Ishikawa (cell line): ENCODE measurements at regions not wholly inside any gene's neighbourhood (a gene's known extent, or its start where the extent isn't known, plus 50 kb on each side); places are given as distances from the start of the nearest gene placed in this dataset.

Experiments used
- CEBPB ChIP-seq: IDR thresholded peaks from 2 replicates; pipeline ENCODE4 v1.6.1; 2012
- RAD21 ChIP-seq: IDR thresholded peaks from 2 replicates; pipeline ENCODE4 v1.6.1; 2012; ENCODE audit warnings: low read depth
- TAF1 ChIP-seq: IDR thresholded peaks from 2 replicates; pipeline ENCODE4 v1.6.1; 2012; ENCODE audit warnings: low read depth, mild to moderate bottlenecking
- YY1 ChIP-seq: IDR thresholded peaks from 2 replicates; pipeline ENCODE4 v1.6.1; 2012; ENCODE audit warnings: low read depth
- TF ChIP-seq, protein P1 (sequence below): IDR thresholded peaks from 2 replicates; pipeline ENCODE4 v1.6.1; 2012

DNA sequence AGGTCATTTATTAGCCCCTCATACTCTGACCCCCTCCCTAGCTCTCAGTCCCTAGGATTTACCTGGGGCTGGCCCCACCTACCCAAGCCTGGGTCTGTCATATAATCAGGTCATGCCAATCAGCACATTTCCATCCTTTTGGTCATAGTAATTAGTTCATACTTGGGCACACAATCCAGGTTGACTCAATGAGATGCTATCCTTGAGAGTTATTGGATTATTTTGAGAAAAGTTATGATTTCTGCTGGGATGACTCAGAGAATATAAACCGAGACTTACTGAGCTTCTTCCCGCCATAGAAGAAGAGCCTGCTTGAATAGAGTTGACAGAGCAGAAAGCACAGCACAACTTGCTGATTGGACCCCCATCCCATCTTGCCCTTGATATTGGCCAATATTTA, 331.5 kb downstream of the CBLN1 start:
- TF ChIP-seq CEBPB (no peak), RAD21 (no peak), TAF1 (no peak), YY1 (no peak)
- TF ChIP-seq, protein P1, sequence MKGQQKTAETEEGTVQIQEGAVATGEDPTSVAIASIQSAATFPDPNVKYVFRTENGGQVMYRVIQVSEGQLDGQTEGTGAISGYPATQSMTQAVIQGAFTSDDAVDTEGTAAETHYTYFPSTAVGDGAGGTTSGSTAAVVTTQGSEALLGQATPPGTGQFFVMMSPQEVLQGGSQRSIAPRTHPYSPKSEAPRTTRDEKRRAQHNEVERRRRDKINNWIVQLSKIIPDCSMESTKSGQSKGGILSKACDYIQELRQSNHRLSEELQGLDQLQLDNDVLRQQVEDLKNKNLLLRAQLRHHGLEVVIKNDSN, result no peak
